ENCODE measurements at regions not wholly inside any gene's neighbourhood (a gene's known extent, or its start where the extent isn't known, plus 50 kb on each side); places are given as distances from the start of the nearest gene placed in this dataset.

- TF ChIP-seq, protein P1, sequence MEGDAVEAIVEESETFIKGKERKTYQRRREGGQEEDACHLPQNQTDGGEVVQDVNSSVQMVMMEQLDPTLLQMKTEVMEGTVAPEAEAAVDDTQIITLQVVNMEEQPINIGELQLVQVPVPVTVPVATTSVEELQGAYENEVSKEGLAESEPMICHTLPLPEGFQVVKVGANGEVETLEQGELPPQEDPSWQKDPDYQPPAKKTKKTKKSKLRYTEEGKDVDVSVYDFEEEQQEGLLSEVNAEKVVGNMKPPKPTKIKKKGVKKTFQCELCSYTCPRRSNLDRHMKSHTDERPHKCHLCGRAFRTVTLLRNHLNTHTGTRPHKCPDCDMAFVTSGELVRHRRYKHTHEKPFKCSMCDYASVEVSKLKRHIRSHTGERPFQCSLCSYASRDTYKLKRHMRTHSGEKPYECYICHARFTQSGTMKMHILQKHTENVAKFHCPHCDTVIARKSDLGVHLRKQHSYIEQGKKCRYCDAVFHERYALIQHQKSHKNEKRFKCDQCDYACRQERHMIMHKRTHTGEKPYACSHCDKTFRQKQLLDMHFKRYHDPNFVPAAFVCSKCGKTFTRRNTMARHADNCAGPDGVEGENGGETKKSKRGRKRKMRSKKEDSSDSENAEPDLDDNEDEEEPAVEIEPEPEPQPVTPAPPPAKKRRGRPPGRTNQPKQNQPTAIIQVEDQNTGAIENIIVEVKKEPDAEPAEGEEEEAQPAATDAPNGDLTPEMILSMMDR (IDR thresholded peaks at IDR 0.05) = no peak
- TF ChIP-seq, protein P2, sequence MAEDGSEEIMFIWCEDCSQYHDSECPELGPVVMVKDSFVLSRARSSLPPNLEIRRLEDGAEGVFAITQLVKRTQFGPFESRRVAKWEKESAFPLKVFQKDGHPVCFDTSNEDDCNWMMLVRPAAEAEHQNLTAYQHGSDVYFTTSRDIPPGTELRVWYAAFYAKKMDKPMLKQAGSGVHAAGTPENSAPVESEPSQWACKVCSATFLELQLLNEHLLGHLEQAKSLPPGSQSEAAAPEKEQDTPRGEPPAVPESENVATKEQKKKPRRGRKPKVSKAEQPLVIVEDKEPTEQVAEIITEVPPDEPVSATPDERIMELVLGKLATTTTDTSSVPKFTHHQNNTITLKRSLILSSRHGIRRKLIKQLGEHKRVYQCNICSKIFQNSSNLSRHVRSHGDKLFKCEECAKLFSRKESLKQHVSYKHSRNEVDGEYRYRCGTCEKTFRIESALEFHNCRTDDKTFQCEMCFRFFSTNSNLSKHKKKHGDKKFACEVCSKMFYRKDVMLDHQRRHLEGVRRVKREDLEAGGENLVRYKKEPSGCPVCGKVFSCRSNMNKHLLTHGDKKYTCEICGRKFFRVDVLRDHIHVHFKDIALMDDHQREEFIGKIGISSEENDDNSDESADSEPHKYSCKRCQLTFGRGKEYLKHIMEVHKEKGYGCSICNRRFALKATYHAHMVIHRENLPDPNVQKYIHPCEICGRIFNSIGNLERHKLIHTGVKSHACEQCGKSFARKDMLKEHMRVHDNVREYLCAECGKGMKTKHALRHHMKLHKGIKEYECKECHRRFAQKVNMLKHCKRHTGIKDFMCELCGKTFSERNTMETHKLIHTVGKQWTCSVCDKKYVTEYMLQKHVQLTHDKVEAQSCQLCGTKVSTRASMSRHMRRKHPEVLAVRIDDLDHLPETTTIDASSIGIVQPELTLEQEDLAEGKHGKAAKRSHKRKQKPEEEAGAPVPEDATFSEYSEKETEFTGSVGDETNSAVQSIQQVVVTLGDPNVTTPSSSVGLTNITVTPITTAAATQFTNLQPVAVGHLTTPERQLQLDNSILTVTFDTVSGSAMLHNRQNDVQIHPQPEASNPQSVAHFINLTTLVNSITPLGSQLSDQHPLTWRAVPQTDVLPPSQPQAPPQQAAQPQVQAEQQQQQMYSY (CRISPR knock-in tag; IDR thresholded peaks at IDR 0.05) = no peak
- TF ChIP-seq, protein P3, sequence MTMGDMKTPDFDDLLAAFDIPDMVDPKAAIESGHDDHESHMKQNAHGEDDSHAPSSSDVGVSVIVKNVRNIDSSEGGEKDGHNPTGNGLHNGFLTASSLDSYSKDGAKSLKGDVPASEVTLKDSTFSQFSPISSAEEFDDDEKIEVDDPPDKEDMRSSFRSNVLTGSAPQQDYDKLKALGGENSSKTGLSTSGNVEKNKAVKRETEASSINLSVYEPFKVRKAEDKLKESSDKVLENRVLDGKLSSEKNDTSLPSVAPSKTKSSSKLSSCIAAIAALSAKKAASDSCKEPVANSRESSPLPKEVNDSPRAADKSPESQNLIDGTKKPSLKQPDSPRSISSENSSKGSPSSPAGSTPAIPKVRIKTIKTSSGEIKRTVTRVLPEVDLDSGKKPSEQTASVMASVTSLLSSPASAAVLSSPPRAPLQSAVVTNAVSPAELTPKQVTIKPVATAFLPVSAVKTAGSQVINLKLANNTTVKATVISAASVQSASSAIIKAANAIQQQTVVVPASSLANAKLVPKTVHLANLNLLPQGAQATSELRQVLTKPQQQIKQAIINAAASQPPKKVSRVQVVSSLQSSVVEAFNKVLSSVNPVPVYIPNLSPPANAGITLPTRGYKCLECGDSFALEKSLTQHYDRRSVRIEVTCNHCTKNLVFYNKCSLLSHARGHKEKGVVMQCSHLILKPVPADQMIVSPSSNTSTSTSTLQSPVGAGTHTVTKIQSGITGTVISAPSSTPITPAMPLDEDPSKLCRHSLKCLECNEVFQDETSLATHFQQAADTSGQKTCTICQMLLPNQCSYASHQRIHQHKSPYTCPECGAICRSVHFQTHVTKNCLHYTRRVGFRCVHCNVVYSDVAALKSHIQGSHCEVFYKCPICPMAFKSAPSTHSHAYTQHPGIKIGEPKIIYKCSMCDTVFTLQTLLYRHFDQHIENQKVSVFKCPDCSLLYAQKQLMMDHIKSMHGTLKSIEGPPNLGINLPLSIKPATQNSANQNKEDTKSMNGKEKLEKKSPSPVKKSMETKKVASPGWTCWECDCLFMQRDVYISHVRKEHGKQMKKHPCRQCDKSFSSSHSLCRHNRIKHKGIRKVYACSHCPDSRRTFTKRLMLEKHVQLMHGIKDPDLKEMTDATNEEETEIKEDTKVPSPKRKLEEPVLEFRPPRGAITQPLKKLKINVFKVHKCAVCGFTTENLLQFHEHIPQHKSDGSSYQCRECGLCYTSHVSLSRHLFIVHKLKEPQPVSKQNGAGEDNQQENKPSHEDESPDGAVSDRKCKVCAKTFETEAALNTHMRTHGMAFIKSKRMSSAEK (CRISPR knock-in tag; IDR thresholded peaks at IDR 0.05; ENCODE audit: borderline replicate concordance) = no peak
- TF ChIP-seq ELF4 (CRISPR knock-in tag; IDR thresholded peaks at IDR 0.05; ENCODE audit: low read depth) = no peak
- no peak for TF ChIP-seq HMGXB4 (CRISPR knock-in tag; IDR thresholded peaks at IDR 0.05)
- no peak for TF ChIP-seq HMGA2 (CRISPR knock-in tag; IDR thresholded peaks at IDR 0.05)
- TF ChIP-seq, protein P4, sequence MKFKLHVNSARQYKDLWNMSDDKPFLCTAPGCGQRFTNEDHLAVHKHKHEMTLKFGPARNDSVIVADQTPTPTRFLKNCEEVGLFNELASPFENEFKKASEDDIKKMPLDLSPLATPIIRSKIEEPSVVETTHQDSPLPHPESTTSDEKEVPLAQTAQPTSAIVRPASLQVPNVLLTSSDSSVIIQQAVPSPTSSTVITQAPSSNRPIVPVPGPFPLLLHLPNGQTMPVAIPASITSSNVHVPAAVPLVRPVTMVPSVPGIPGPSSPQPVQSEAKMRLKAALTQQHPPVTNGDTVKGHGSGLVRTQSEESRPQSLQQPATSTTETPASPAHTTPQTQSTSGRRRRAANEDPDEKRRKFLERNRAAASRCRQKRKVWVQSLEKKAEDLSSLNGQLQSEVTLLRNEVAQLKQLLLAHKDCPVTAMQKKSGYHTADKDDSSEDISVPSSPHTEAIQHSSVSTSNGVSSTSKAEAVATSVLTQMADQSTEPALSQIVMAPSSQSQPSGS (CRISPR knock-in tag; IDR thresholded peaks at IDR 0.05; ENCODE audit: borderline replicate concordance, low read depth) = no peak
- TF ChIP-seq ZSCAN18 (CRISPR knock-in tag; IDR thresholded peaks at IDR 0.05) = no peak
- TF ChIP-seq USF2 (CRISPR knock-in tag; IDR thresholded peaks at IDR 0.05) = no peak
Measured at GRCh38 chr11:37647767-37648166, 1049.7 kb upstream of the RAG2 start.

Measured in WTC11 (cell line).